HG03196 (cell line): ENCODE measurements at regions not wholly inside any gene's neighbourhood (a gene's known extent, or its start where the extent isn't known, plus 50 kb on each side); places are given as distances from the start of the nearest gene placed in this dataset.

Experiments
- ATAC-seq: cut with Tn5 transposase; IDR thresholded peaks from one replicate; pipeline ENCODE4 v1.9.1; 2021; ENCODE audit not compliant: unreplicated experiment

DNA sequence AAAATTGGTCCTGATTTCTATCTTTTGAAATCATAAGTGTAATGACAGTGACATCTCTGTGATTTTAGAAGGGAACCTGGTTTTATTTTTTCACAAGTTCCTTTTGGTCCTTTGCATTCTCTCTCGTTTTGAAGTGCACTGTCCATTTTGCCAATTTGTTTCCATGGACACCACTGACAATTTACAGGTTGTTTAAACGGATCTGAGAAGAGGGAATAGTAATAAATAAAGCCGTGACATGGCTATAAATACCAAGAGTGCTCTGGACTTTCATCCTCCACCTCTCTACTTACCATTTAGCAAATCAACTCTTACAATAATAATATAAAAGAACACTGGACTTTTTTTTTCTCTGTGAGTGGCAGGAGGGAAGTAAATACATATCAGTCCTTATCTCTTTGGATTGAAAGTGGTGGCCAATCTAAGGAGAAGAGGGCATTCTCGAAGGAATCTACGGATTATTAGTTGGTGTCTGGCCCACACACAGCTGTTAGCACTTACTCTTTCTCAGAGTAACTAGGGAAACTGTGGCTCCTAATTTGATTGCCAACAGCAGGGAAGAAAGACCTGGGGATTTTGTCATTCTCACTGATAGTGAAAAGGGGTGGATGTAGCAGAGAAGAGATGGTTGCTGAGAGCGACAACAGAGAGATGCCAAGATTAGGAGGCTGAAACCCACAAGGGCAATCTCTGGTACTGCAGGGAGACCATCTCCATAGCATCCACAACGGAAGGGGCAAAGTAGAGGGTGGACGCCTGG, 108.7 kb upstream of the FSHR start:
- no peak for ATAC-seq

- no peak for ATAC-seq
Measured at GRCh38 chr2:49261781-49262180, 107.5 kb upstream of the FSHR start.

GRCh38 chr2:49260979-49261538, 106.7 kb upstream of the FSHR start:
- ATAC-seq = no peak

DNA sequence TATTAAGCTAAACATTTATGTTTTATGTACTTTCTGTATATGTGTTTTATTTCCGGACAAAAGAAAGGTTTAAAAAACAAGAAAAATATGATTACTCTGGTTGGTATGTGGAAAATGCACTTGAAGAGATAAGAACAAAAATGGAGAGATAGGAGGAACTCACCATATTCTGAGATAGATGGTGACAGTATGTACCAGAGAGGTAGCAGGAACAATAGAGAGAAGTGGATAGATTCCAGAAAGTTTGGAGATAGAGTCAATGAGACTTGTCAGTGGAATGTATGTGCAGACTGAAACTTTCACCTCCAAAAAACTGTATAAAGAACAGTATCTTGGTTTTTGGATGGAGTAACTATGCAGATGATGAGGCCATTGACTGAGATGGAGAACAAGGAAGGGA, 105.6 kb upstream of the FSHR start:
- ATAC-seq = no peak

DNA sequence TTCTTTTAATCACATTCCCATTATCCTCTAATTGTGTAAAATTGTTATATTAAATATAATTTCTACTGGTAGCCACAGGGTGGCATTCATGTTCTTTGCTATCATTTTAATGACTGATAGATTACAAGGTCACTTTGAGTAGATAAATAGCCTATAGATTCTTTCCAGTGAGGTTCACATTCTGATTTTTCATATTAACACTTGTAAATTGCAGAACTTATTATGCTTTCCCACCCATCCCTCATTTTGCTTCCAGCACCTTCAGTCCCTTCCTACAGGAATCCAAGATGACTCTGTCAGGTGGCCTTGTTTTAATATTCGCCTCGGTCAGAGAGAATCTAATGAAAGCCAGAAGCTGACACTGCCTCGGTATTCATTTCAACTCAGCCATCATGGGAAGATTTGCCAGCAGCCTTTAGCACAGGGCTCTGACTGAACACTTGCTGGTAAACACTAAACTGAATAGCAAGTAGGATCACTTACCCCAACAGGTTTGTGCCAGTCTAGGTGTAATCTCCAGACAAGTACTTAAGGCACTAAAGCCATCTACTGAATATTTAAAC, 101.2 kb upstream of the FSHR start:
- no peak for ATAC-seq

DNA sequence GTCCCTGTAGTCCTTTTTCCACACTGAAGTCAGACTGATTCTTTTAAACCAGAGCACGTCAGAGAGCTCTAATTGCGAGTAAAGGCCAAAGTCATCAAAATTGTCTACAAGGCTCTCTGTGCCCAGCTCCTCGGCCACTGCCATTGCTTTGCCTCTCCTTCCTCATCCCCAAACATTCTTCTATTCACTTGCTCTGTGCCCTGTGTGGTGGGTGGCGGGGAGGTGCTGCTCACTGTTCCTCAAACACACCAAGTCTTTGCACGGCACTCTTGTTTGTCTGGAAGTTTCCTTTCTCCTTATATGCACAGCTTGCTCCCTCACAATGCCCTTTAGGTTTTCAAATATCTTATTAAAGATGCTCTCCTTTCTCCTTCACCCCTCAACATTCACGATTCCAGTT, 100.1 kb upstream of the FSHR start:
- ATAC-seq = no peak

DNA sequence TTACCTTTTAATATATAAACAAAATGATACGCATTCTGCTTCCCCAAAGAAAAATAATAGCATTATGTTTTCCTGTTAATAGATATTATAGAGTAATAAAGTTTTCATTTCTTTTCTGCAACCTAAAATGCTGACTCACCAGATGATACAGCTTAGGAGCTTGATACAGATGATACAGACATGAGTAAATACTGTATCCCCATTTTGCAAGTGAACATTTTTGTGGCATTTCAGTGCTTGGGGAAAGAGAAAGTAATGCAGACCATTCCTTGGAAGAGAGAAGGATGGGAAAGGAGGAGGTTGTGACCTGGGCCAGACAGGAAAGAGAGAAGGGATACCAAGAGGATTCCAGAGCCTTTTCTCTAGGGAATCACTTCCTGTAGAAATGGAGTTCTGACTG, 97.5 kb upstream of the FSHR start:
- no peak for ATAC-seq

GRCh38 chr2:49251251-49251650, 96.9 kb upstream of the FSHR start:
- ATAC-seq = no peak

DNA sequence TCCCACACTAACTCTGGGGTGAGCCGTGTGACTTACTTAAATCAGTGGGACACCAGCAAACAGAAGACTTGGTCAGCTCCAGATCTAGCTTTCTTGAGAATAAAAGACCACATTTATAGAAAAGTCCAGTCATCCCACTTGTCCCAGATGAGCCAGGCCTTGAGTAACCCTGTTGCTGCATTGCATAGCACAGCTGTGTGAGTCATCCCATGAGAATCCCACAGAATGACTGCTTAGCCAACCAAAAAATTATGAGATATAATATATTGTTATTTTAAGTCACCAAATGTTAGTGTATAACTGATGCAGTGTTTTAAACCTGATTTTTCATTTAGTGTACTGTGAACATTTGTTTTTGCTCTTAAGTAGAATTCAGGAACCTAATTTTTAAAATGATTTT, 94.2 kb upstream of the FSHR start:
- no peak for ATAC-seq

- ATAC-seq = no peak
Measured at GRCh38 chr2:49241991-49242390, 87.7 kb upstream of the FSHR start.

DNA sequence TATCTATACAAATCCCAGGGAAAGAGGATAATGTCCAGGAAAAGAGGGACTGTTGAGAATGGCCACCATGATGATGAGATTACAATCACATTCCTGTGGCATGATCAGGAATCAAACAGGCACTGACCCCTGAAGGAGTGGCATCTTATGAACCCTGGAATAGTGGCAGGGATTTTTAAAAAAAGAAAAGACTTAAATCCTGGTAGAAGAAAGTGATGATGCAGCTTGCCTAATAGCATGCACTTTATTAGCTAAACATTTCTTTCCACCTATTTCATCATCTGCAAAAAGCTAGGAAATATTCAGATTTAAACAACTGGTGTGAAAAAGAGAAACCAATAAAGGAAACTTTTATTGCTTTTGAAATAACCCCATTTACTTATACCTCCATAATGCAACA, 87.2 kb upstream of the FSHR start:
- ATAC-seq = no peak

DNA sequence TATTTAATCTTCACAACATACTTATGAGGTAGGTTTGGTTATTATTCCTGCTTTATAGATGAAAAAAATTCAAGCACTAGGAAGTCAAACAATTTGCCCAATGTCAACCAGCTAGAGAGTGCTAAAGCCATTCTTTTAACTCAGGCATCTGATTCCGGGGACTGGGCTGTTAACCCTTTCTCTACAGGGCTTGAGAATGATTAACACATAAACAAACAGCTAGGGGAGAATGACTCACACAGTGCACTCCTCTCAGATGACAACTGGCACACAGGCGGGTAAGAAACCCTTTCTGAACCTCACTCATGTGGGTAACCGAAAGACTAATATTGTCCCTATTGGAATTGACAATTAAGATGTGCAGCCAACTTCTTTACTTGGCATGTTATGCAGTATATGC, 86.3 kb upstream of the FSHR start:
- ATAC-seq = no peak

- ATAC-seq = no peak
Measured at GRCh38 chr2:49238604-49238960, 84.3 kb upstream of the FSHR start.

DNA sequence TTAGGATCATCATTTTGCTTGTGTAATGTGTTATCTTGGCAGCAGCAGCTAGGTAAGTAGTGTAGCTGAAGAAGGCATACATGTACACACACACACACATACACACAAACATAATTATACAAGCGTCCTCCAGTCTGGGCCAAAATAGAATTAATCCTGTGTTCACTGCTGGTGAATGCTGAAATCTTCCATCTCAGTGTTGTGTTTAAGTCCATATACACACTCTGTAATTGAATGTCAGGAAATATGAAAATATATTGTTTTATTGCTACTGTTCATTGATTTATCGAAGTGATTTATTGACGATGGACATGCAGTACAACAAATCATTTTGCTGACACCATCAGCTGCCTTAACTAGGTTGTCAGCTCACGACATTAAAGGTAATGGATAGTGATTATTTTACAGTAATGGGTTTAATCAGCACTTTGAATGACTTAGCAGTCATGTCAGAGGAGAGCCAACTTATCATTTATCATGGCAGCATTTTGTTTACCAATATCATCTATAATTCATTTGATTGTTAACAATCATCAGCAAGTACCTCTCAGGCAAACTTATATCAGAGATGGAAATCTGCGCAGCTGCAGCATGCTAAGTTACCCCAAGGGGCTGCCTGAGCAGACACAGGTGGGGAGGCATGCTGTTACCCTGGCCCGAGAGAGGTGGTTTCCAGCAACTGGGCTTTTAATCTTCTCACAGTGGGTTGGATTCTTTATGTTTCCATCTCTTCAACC, 83.7 kb upstream of the FSHR start:
- no peak for ATAC-seq

GRCh38 chr2:49236316-49236715, 82.0 kb upstream of the FSHR start:
- ATAC-seq = no peak

- ATAC-seq = no peak
Measured at GRCh38 chr2:49226360-49226759, 72.0 kb upstream of the FSHR start.

DNA sequence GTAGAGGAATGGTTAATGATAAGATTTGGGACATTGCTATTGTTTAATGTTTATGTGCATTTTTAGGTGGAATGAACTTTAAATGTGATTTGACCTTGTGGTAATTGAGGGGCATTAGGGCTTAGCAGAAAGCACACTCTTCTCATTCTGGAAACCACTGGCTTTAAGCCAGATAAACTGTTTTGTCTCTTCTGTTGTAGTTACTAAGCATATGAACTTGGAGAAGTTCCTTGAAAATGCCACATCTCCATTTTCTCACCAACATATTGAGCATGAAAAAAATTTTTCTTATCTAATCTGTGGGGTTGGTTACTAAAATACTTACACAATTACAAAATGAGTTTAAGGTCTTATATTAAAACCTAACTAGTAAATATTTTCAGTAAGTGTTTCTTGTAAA, 70.8 kb upstream of the FSHR start:
- no peak for ATAC-seq

DNA sequence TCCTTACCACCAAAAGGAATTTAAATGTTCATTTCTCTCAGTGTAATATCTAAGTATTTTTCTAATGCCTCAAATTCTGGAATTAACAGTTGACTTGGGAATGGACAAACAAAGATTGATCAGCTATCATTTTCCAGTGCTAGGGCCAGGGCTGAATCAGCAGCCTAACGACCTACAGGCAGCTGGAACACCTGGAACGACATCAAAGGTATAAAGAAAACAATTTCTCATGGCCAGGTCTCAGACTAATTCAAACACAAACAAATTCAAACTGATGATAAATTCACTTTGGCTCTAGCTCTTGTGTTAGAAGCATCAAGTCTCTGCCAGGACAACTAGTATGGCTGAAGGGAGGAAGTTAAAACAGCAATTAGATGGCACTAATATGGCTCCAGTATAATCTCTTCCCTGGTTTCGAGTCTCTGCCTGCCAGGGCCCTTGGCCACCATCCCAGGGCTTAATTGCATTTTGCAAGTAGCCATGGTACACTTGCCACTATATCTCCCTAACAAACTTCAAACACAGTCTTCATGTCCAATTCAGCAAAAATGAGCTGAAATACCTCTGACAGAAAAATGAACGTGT, 70.2 kb upstream of the FSHR start:
- ATAC-seq = no peak

- no peak for ATAC-seq
Measured at GRCh38 chr2:49222975-49223528, 68.7 kb upstream of the FSHR start.

GRCh38 chr2:49219741-49220140, 65.4 kb upstream of the FSHR start:
- no peak for ATAC-seq

- no peak for ATAC-seq
Measured at GRCh38 chr2:49210191-49210590, 55.9 kb upstream of the FSHR start.
